ENCODE measurements at regions not wholly inside any gene's neighbourhood (a gene's known extent, or its start where the extent isn't known, plus 50 kb on each side); places are given as distances from the start of the nearest gene placed in this dataset.
"Not testable (repeated sequence)": the region's sequence is repeated elsewhere in the genome, so short reads cannot be mapped to it uniquely, and the experiment has no call there.

DNA sequence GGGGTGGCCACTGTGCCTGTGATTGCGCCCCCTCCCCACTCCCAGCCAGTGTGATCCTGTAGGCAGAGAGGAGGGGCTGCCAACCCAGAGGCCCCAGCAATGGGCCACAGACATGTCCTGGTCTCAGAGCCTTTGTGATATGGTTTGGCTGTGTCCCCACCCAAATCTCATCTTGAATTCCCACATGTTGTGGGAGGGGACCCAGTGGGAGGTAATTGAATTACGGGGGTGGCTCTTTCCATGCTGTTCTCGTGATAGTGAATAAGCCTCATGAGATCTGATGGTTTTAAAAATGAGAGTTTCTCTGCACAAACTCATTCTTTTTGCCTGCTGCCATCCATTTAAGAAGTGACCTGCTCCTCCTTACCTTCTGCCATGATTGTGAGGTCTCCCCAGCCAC lies 56.8 kb upstream of the ZNF469 start:
- no peak for FAIRE-seq

- FAIRE-seq, result no peak
Observed at GRCh38 chr16:88326611-88327485, 55.9 kb upstream of the ZNF469 start.

GRCh38 chr16:88327561-88328312 lies 55.0 kb upstream of the ZNF469 start:
- no peak for FAIRE-seq

- FAIRE-seq, result no peak
Observed at GRCh38 chr16:88328313-88328980, 54.3 kb upstream of the ZNF469 start.

DNA sequence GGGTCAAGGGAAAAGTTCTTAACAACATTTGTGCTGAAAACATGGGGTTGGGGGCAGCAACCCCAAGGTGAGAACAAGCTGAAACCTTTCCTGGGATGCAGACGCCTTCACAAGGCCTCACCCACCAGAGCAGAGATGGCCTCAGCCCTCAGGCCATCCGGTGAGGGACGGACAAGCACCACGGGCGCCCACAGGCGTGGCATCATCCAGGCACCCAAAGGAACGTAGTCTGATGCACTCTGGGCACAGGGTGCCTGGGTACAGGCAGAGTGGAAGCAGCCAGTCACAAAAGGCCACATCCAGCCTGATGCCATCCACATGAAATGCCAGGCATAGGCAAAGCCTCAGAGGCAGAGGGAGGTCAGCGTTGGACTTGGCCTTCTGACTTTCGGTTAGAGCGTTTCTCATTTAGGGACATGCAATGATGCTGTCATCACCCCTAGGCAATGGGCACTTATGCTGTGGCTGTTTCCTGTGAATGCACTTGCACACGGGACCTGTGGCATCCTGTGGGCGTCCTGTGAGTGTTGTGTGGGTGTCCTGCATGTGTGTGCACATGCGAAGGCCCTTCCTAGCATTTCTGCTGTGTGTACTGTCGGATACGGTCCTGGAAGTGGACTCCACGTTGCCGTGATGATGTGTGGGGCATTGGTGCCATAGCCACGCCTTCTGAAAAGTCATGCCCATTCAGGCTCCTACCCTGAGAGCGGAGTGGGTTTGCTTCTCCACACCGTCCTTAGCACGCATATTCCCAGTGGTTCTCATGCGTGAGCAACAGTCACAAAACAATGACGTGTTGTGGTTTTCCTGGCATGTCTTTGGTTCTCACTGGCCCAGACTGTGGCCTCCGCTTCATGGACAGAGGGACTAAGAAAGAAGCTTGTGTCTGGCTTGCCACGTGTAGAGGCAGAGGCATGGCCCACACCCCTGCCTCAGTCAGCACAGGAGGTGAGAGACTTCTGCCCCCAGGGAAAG lies 52.7 kb upstream of the ZNF469 start:
- FAIRE-seq, result no peak

- no peak for FAIRE-seq
Observed at GRCh38 chr16:88330971-88331890, 51.5 kb upstream of the ZNF469 start.

DNA sequence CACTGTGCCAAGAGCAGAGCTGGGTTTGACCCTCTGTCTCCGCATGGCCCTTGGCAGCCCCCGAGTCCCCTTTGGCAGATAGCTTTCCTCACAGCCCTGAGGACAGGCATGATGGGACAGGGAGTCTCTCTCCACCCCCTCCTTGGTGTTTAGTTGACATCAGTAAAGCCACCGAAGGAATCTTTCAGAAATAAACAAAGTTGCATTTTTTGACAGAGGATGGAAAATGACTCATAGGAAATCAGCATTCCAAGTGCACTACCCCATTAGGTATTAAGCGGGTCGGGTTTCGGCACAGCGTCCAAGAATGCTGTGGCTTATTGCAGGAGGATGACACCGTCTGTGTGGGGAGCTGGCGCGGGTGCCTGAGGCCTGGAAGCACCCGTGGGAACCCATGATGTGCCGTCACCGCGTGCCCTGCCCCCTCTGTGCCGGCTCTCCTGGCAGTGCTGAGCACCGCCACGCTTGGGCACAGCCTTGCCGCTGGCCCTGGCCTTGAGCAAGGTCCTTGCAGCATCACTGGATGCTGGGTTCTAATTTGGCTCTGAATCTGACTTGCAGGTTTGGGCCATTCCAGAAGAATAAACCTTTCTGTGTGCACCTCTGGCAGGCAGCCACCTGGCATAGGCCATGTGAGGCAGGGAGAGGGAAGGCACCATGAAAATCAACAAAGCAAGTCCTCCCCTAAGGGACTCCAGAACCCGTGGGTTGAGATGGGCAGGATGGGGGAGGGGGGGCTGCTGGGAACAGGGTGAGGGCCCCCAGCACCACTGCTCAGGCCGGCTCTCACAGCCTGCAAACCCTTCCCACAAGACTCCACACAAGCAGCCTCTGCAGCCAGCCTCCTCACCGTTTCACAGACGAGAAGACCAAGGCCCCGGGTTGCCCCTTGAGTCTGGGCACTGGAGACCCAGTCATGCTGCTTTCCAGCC lies 50.5 kb upstream of the ZNF469 start:
- no peak for FAIRE-seq

DNA sequence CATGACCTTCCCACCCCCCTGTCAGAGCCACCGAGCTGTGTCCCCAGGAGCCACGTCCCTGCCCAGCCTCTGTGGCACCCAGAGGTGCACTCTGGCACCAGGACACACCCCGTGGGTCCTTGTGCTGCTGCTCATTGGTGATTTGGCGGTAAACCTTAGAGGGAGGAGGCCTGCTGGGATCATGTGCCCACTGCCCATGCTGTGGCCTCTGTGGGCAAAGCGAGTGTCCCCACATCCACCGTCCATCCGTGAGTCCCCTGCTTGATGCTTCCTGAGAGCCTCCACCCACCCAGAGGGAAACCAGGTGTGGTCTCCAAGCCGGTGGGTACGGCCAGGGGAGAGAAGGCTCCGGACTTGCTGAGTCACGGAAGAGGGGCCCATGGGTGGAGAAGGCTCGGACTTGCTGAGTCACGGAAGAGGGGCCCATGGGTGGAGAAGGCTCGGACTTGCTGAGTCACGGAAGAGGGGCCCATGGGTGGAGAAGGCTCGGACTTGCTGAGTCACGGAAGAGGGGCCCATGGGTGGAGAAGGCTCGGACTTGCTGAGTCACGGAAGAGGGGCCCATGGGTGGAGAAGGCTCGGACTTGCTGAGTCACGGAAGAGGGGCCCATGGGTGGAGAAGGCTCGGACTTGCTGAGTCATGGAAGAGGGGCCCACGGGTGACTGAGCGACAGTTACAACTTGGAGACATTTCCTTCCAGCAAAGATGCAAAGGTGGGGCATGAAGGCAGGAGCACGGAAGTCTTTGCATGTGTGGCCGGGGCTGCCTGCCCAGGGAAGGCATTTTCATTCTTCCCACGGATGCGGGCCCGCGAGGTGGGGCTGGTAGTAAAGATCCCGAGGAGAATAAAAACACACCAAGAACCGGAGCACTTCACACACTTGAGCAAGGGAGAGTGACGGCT lies 49.6 kb upstream of the ZNF469 start:
- FAIRE-seq, result not testable (repeated sequence)

Data from G401.6 (cell line).